HCT116 (cell line): ENCODE measurements at regions not wholly inside any gene's neighbourhood (a gene's known extent, or its start where the extent isn't known, plus 50 kb on each side); places are given as distances from the start of the nearest gene placed in this dataset.
"Not testable (repeated sequence)": the region's sequence is repeated elsewhere in the genome, so short reads cannot be mapped to it uniquely, and the experiment has no call there.

Experiments used
- ATAC-seq: fragments of 200-7000 bp; cut with Tn5 transposase; 2 replicates; pipeline ENCODE4 v1.9.1; 2020; ENCODE audit warnings: mild to moderate bottlenecking, moderate library complexity
- BruUV-seq: library from RNA; stranded (reverse); fragments of 400-500 nt; replicated peaks from 2 replicates; lab custom pipeline; 2021; lab: Mats Ljungman, UMichigan
- CTCF ChIA-PET: fragments of 300-600 bp; sonication (Branson Sonifier 250); formaldehyde crosslinking; loops from one replicate; lab custom pipeline; 2021; ENCODE audit warnings: antibody characterized with exemption; lab: Charles Lee
- POLR2A ChIA-PET: fragments of 300-600, 350-600 bp; sonication (Branson Sonifier 250); formaldehyde crosslinking; loops from one replicate; lab custom pipeline; 2021; ENCODE audit warnings: antibody characterized with exemption; lab: Charles Lee
- RAD21 ChIA-PET, 2 experiments: fragments of 300-600 bp; sonication (Branson Sonifier 250); formaldehyde crosslinking; loops; one replicate each; lab custom pipeline; 2023; ENCODE audit warnings: low total read pairs in 2 of 2; ENCODE audit not compliant: uncharacterized antibody in 2 of 2, unreplicated experiment in 2 of 2, low non-redundant PET in 1 of 2; lab: Charles Lee
- DNase-seq: peaks from one replicate; pipeline ENCODE4 v3.0.0-alpha.2; 2010; ENCODE audit warnings: low read depth, low spot score
- H2AFZ ChIP-seq: fragments of 200-600 bp; shearing (Covaris generic), sonication (generic); 2 replicates; pipeline ENCODE4 v1.6.1; 2017; ENCODE audit warnings: low read depth, mixed run types, mixed read lengths, antibody characterized with exemption, low read length; ENCODE audit not compliant: poor library complexity, severe bottlenecking
- H3K27ac ChIP-seq: 2 replicates; pipeline ENCODE4 v1.5.1; 2012; ENCODE audit warnings: low read depth, low read length
- H3K27me3 ChIP-seq: fragments of 200-600 bp; sonication (generic); 2 replicates; pipeline ENCODE4 v1.6.1; 2016; ENCODE audit warnings: mixed run types, low read length, mixed read lengths; ENCODE audit not compliant: insufficient read depth
- H3K36me3 ChIP-seq, 2 experiments: fragments of 200-500 bp in 1 of 2; fragments of 200-600 bp in 1 of 2; sonication (Bioruptor generic) in 1 of 2; sonication (generic) in 1 of 2; 2 replicates each; pipeline versions ENCODE4 v1.5.1 to v1.6.1; 2014 to 2016; ENCODE audit warnings: low read length in 2 of 2, inconsistent platforms in 1 of 2, mixed read lengths in 1 of 2, mixed run types in 1 of 2; ENCODE audit not compliant: insufficient read depth in 2 of 2, control insufficient read depth in 1 of 2
- H3K4me1 ChIP-seq, 2 experiments: fragments of 200-600 bp in 1 of 2; sonication (generic) in 1 of 2; 2 replicates each; pipeline versions ENCODE4 v1.5.1 to v1.6.1; 2012 to 2017; ENCODE audit warnings: low read length in 2 of 2, inconsistent platforms in 1 of 2, mild to moderate bottlenecking in 1 of 2, mixed read lengths in 1 of 2, mixed run types in 1 of 2, moderate library complexity in 1 of 2; ENCODE audit not compliant: insufficient read depth in 2 of 2, control insufficient read depth in 1 of 2
- H3K4me2 ChIP-seq: fragments of 200-600 bp; sonication (generic); 2 replicates; pipeline ENCODE4 v1.6.1; 2017; ENCODE audit warnings: mixed run types, low read length, mixed read lengths
- H3K4me3 ChIP-seq, 2 experiments: fragments of 200-600 bp in 1 of 2; sonication (generic) in 1 of 2; replicated peaks in 1 of 2; 2 replicates each; pipeline ENCODE4 v1.5.1; 2011 to 2016; ENCODE audit warnings: low read length in 2 of 2, control low read depth in 1 of 2, low read depth in 1 of 2, mild to moderate bottlenecking in 1 of 2, mixed read lengths in 1 of 2, mixed run types in 1 of 2
- H3K79me2 ChIP-seq: fragments of 200-600 bp; sonication (generic); 2 replicates; pipeline ENCODE4 v1.6.1; 2017; ENCODE audit warnings: mild to moderate bottlenecking, mixed run types, low read length, moderate library complexity, mixed read lengths; ENCODE audit not compliant: insufficient read depth
- H3K9ac ChIP-seq: fragments of 200-600 bp; sonication (generic); 2 replicates; pipeline ENCODE4 v1.6.1; 2016; ENCODE audit warnings: low read length, mixed read lengths
- H3K9me2 ChIP-seq: fragments of 200-600 bp; sonication (generic), shearing (Covaris generic); 2 replicates; pipeline ENCODE4 v1.6.1; 2017; ENCODE audit warnings: mixed run types, mild to moderate bottlenecking, moderate library complexity; ENCODE audit not compliant: insufficient read depth
- H3K9me3 ChIP-seq, 2 experiments: fragments of 200-500 bp in 1 of 2; fragments of 200-600 bp in 1 of 2; sonication (Bioruptor generic) in 1 of 2; sonication (generic) in 1 of 2; 2 replicates each; pipeline ENCODE4 v1.6.1; 2014 to 2017; ENCODE audit warnings: low read length in 2 of 2, mixed read lengths in 2 of 2, inconsistent platforms in 1 of 2, low read depth in 1 of 2, mild to moderate bottlenecking in 1 of 2, mixed run types in 1 of 2, moderate library complexity in 1 of 2; ENCODE audit not compliant: control insufficient read depth in 1 of 2, insufficient read depth in 1 of 2
- H4K20me1 ChIP-seq: fragments of 200-600 bp; sonication (generic), shearing (Covaris generic); 2 replicates; pipeline ENCODE4 v1.6.1; 2017; ENCODE audit warnings: mixed run types, mild to moderate bottlenecking, moderate library complexity; ENCODE audit not compliant: insufficient read depth
- ATF3 ChIP-seq: IDR thresholded peaks from 2 replicates; pipeline ENCODE4 v1.6.1; 2012
- CEBPB ChIP-seq: IDR thresholded peaks from 2 replicates; pipeline ENCODE4 v1.6.1; 2012; ENCODE audit warnings: low read depth
- CTCF ChIP-seq, 3 experiments: fragments of 200-600 bp in 1 of 3; sonication (generic) in 1 of 3; IDR thresholded peaks in 2 of 3; conservative IDR thresholded peaks in 1 of 3; 2 replicates each; pipeline ENCODE4 v1.5.1; 2012 to 2017; ENCODE audit warnings: low read depth in 2 of 3, low read length in 2 of 3, antibody characterized with exemption in 1 of 3, borderline replicate concordance in 1 of 3, control low read depth in 1 of 3, mild to moderate bottlenecking in 1 of 3, mixed read lengths in 1 of 3, mixed run types in 1 of 3, moderate library complexity in 1 of 3; ENCODE audit not compliant: insufficient read depth in 1 of 3
- ELF1 ChIP-seq: IDR thresholded peaks from 2 replicates; pipeline ENCODE4 v1.6.1; 2012; ENCODE audit warnings: low read depth, borderline replicate concordance
- EZH2phosphoT487 ChIP-seq: fragments of 200-600 bp; IDR thresholded peaks from 2 replicates; pipeline ENCODE4 v1.6.1; 2018; ENCODE audit warnings: antibody characterized with exemption, borderline replicate concordance
- FOSL1 ChIP-seq: IDR thresholded peaks from 2 replicates; pipeline ENCODE4 v1.6.1; 2012; ENCODE audit warnings: low read depth
- JUND ChIP-seq: IDR thresholded peaks from 2 replicates; pipeline ENCODE4 v1.6.1; 2012
- MAX ChIP-seq: IDR thresholded peaks from 2 replicates; pipeline ENCODE4 v1.6.1; 2012
- POLR2A ChIP-seq: IDR thresholded peaks from 2 replicates; pipeline ENCODE4 v1.7.0; 2011; ENCODE audit warnings: borderline replicate concordance; ENCODE audit not compliant: insufficient read depth, insufficient read length; ENCODE audit errors: extremely low read depth
- POLR2AphosphoS5 ChIP-seq: IDR thresholded peaks from 2 replicates; pipeline ENCODE4 v1.6.1; 2011; ENCODE audit warnings: mild to moderate bottlenecking, low read depth, low read length, moderate library complexity
- RAD21 ChIP-seq: IDR thresholded peaks from 2 replicates; pipeline ENCODE4 v1.6.1; 2012; ENCODE audit warnings: low read depth, mild to moderate bottlenecking
- REST ChIP-seq: IDR thresholded peaks from 2 replicates; pipeline ENCODE4 v1.6.1; 2012; ENCODE audit warnings: low read depth
- SP1 ChIP-seq: IDR thresholded peaks from 2 replicates; pipeline ENCODE4 v1.6.1; 2012; ENCODE audit warnings: low read depth
- SRF ChIP-seq: IDR thresholded peaks from 2 replicates; pipeline ENCODE4 v1.6.1; 2012; ENCODE audit warnings: low read depth
- YY1 ChIP-seq: IDR thresholded peaks from 2 replicates; pipeline ENCODE4 v1.6.1; 2011; ENCODE audit warnings: low read length, low read depth, moderate library complexity, mild to moderate bottlenecking; ENCODE audit not compliant: insufficient replicate concordance; ENCODE audit errors: extremely low read depth
- ZFX ChIP-seq: fragments of 450-650 bp; IDR thresholded peaks from 2 replicates; pipeline ENCODE4 v1.6.1; 2017
- ZNF274 ChIP-seq: fragments of 200-500 bp; sonication (Bioruptor generic); IDR thresholded peaks from 2 replicates; pipeline ENCODE4 v1.6.1; 2014; ENCODE audit warnings: mild to moderate bottlenecking, low read depth, low read length, inconsistent platforms
- intact Hi-C: fragments of 100-400 bp; cut with micrococcal nuclease; formaldehyde crosslinking; loops from 2 replicates; pipeline ENCODE4 v1.10.0; 2022

- H3K9ac ChIP-seq, BruUV-seq, H3K79me2 ChIP-seq, H3K36me3 ChIP-seq, H4K20me1 ChIP-seq, POLR2A ChIA-PET, H3K27me3 ChIP-seq, H3K9me3 ChIP-seq, H3K4me3 ChIP-seq, DNase-seq, RAD21 ChIA-PET, CTCF ChIA-PET, ATAC-seq, H3K9me2 ChIP-seq, H3K4me2 ChIP-seq, H3K27ac ChIP-seq, H3K4me1 ChIP-seq, H2AFZ ChIP-seq: not testable (repeated sequence)
- intact Hi-C loops = loop anchor here (10.0 kb wide), 1 partner anchor 440 kb away; no protein-coding TSS in a partner anchor
Measured at GRCh38 chr1:117314951-117315350, 52.3 kb upstream of the MAN1A2 start.

- no peaks in the 10 kb centered on the region for H3K27me3 ChIP-seq
- ATAC-seq (no peak), DNase-seq (no peak)
- no peak overlapping the region for H3K27ac ChIP-seq
- ChIA-PET RAD21 (no interaction called here), POLR2A (no interaction called here), CTCF (interaction anchor here (1.2 to 1.4 kb wide), 2 partner anchors 29 to 441 kb away, joined by 3 to 6 read pairs; no protein-coding TSS in a partner anchor)
- H4K20me1 ChIP-seq = no peaks in the 10 kb centered on the region
- H2AFZ ChIP-seq = no peak overlapping the region
- H3K79me2 ChIP-seq = no peaks in the 10 kb centered on the region
- H3K4me1 ChIP-seq = no peaks in the 10 kb centered on the region
- H3K9me2 ChIP-seq = no peaks in the 10 kb centered on the region
- H3K4me3 ChIP-seq = no peak overlapping the region
- no peak overlapping the region for H3K9ac ChIP-seq
- intact Hi-C loops = loop anchor here (10.0 kb wide), 1 partner anchor 441 kb away; no protein-coding TSS in a partner anchor
- no peak overlapping the region for H3K4me2 ChIP-seq
- H3K9me3 ChIP-seq = no peaks in the 10 kb centered on the region
- H3K36me3 ChIP-seq = no peaks in the 10 kb centered on the region
- BruUV-seq = no TSS peak
- TF ChIP-seq ZNF274 = no peak
- TF ChIP-seq ATF3 = no peak
- no peak for TF ChIP-seq POLR2AphosphoS5
- no peak for TF ChIP-seq FOSL1
- TF ChIP-seq JUND = no peak
- no peak for TF ChIP-seq YY1
- no peak for TF ChIP-seq REST
- no peak for TF ChIP-seq RAD21
- TF ChIP-seq MAX = no peak
- no peak for TF ChIP-seq POLR2A
- no peak for TF ChIP-seq SP1
- TF ChIP-seq SRF = no peak
- TF ChIP-seq CTCF (IDR thresholded peaks at IDR 0.05 in 2 of 3, conservative IDR thresholded peaks at IDR 0.05 in 1 of 3; ENCODE audit: borderline replicate concordance in 1 of 3, insufficient read depth in 1 of 3, low read depth in 2 of 3, low read length in 2 of 3) = no peak
- no peak for TF ChIP-seq CEBPB
- TF ChIP-seq ZFX = no peak
- TF ChIP-seq ELF1 = no peak
- TF ChIP-seq EZH2phosphoT487 = no peak
Measured at GRCh38 chr1:117313555-117313954, 53.7 kb upstream of the MAN1A2 start.
